Kasumi-1 (cell line): ENCODE measurements at regions not wholly inside any gene's neighbourhood (a gene's known extent, or its start where the extent isn't known, plus 50 kb on each side); places are given as distances from the start of the nearest gene placed in this dataset.
A peak's percentile ranks its signal among the peaks of the same experiment; 100 is the strongest.
"Not testable (repeated sequence)": the region's sequence is repeated elsewhere in the genome, so short reads cannot be mapped to it uniquely, and the experiment has no call there.

Experiments used
- DNase-seq, 2 experiments: peaks; one replicate each; lab custom pipeline; 2025; lab: John Stamatoyannopoulos, UW

GRCh38 chr3:139095803-139096466 is 51.2 kb upstream of the PRR23C start:
- no peak for DNase-seq

- DNase-seq = no peak
These were observed 52.0 kb upstream of the PRR23C start for GRCh38 chr3:139096670-139097069.

- DNase-seq = no peak
These were observed 53.7 kb upstream of the PRR23C start for GRCh38 chr3:139098391-139098790.

GRCh38 chr3:139099968-139100817 is 55.5 kb upstream of the PRR23C start:
- no peak for DNase-seq

GRCh38 chr3:139100821-139101220 is 56.1 kb upstream of the PRR23C start:
- no peak for DNase-seq

GRCh38 chr3:139101396-139101795 is 56.7 kb upstream of the PRR23C start:
- no peak for DNase-seq

- no peak for DNase-seq
These were observed 58.8 kb upstream of the PRR23C start for GRCh38 chr3:139103484-139103883.

GRCh38 chr3:139104062-139104461 is 59.4 kb upstream of the PRR23C start:
- no peak for DNase-seq

GRCh38 chr3:139105154-139105702 is 60.5 kb upstream of the PRR23C start:
- no peak for DNase-seq

GRCh38 chr3:139106013-139106932 is 61.6 kb upstream of the PRR23C start:
- DNase-seq = no peak

- no peak for DNase-seq
These were observed 62.9 kb upstream of the PRR23C start for GRCh38 chr3:139107424-139108252.

- DNase-seq = no peak
These were observed 63.7 kb upstream of the PRR23C start for GRCh38 chr3:139108253-139108969.

- DNase-seq = no peak
These were observed 64.6 kb upstream of the PRR23C start for GRCh38 chr3:139109271-139109670.

GRCh38 chr3:139110072-139110830 is 65.6 kb upstream of the PRR23C start:
- DNase-seq = no peak

GRCh38 chr3:139110929-139111328 is 66.2 kb upstream of the PRR23C start:
- DNase-seq = not testable (repeated sequence)

GRCh38 chr3:139111392-139112229 is 66.9 kb upstream of the PRR23C start:
- DNase-seq = peak; percentile 62 to 84

- no peak for DNase-seq
These were observed 67.5 kb upstream of the PRR23C start for GRCh38 chr3:139112230-139112558.

GRCh38 chr3:139113231-139113992 is 68.7 kb upstream of the PRR23C start:
- peak in 1 of 2 experiments; percentile 10 for DNase-seq
